Mesenchymal stem cell (in vitro differentiated cells and primary cell): ENCODE measurements at regions not wholly inside any gene's neighbourhood (a gene's known extent, or its start where the extent isn't known, plus 50 kb on each side); places are given as distances from the start of the nearest gene placed in this dataset.
"Not testable (repeated sequence)": the region's sequence is repeated elsewhere in the genome, so short reads cannot be mapped to it uniquely, and the experiment has no call there.

Experiments
- DNase-seq: peaks from one replicate; pipeline ENCODE4 v3.0.0-alpha.2; 2013
- H2AFZ ChIP-seq: one replicate; pipeline ENCODE4 v1.6.1; 2013; ENCODE audit warnings: low read depth, mild to moderate bottlenecking, control low read depth, inconsistent platforms, low read length, moderate library complexity
- H2AK5ac ChIP-seq: 2 replicates; pipeline ENCODE4 v1.6.1; 2013; ENCODE audit warnings: low read length, moderate library complexity, mild to moderate bottlenecking, inconsistent platforms; ENCODE audit not compliant: severe bottlenecking
- H2BK120ac ChIP-seq: one replicate; pipeline ENCODE4 v1.6.1; 2013; ENCODE audit warnings: low read depth, mild to moderate bottlenecking, inconsistent platforms, low read length, moderate library complexity
- H2BK12ac ChIP-seq, 2 experiments: one replicate each; pipeline ENCODE4 v1.6.1; 2013; ENCODE audit warnings: inconsistent platforms in 2 of 2, low read length in 2 of 2, mild to moderate bottlenecking in 2 of 2, moderate library complexity in 2 of 2, control low read depth in 1 of 2
- H2BK15ac ChIP-seq: one replicate; pipeline ENCODE4 v1.6.1; 2013; ENCODE audit warnings: mild to moderate bottlenecking, low read depth, inconsistent platforms; ENCODE audit not compliant: poor library complexity, severe bottlenecking
- H2BK5ac ChIP-seq: 2 replicates; pipeline ENCODE4 v1.6.1; 2013; ENCODE audit warnings: low read depth, mild to moderate bottlenecking, low read length, control low read depth, inconsistent platforms; ENCODE audit not compliant: poor library complexity, severe bottlenecking
- H3K14ac ChIP-seq, 2 experiments: one replicate each; pipeline ENCODE4 v1.6.1; 2013; ENCODE audit warnings: inconsistent platforms in 2 of 2, low read length in 2 of 2, control low read depth in 1 of 2, mild to moderate bottlenecking in 1 of 2, moderate library complexity in 1 of 2
- H3K18ac ChIP-seq, 2 experiments: one replicate each; pipeline ENCODE4 v1.6.1; 2013; ENCODE audit warnings: inconsistent platforms in 2 of 2, low read length in 2 of 2, control low read depth in 1 of 2, low read depth in 1 of 2, mild to moderate bottlenecking in 1 of 2
- H3K23ac ChIP-seq, 2 experiments: one replicate each; pipeline ENCODE4 v1.6.1; 2013; ENCODE audit warnings: inconsistent platforms in 2 of 2, low read length in 2 of 2, mild to moderate bottlenecking in 2 of 2, moderate library complexity in 2 of 2, control low read depth in 1 of 2
- H3K27ac ChIP-seq: 2 replicates; pipeline ENCODE4 v1.5.1; 2013; ENCODE audit warnings: mild to moderate bottlenecking, moderate library complexity, low read length, control low read depth, inconsistent platforms; ENCODE audit not compliant: poor library complexity, severe bottlenecking
- H3K27me3 ChIP-seq, 2 experiments: 2 replicates each; pipeline versions ENCODE4 v1.6.1 to v1.7.0; 2013; ENCODE audit warnings: low read length in 2 of 2, mild to moderate bottlenecking in 2 of 2, moderate library complexity in 2 of 2, control low read depth in 1 of 2, inconsistent platforms in 1 of 2; ENCODE audit not compliant: control insufficient read depth in 1 of 2, insufficient read depth in 1 of 2
- H3K36me3 ChIP-seq, 2 experiments: 2 replicates each; pipeline versions ENCODE4 v1.6.1 to v1.7.0; 2013; ENCODE audit warnings: low read length in 2 of 2, control low read depth in 1 of 2, inconsistent platforms in 1 of 2, low read depth in 1 of 2, mild to moderate bottlenecking in 1 of 2; ENCODE audit not compliant: insufficient read depth in 2 of 2, control insufficient read depth in 1 of 2
- H3K4ac ChIP-seq, 2 experiments: one replicate each; pipeline ENCODE4 v1.6.1; 2013; ENCODE audit warnings: inconsistent platforms in 2 of 2, low read length in 2 of 2, mild to moderate bottlenecking in 2 of 2, moderate library complexity in 2 of 2, control low read depth in 1 of 2, low read depth in 1 of 2
- H3K4me1 ChIP-seq: 2 replicates; pipeline ENCODE4 v1.6.1; 2013; ENCODE audit warnings: low read depth, low read length, control low read depth; ENCODE audit not compliant: control insufficient read depth, insufficient read depth
- H3K4me2 ChIP-seq: 2 replicates; pipeline ENCODE4 v1.6.1; 2013; ENCODE audit warnings: low read length, mild to moderate bottlenecking, inconsistent platforms; ENCODE audit not compliant: poor library complexity, severe bottlenecking
- H3K4me3 ChIP-seq, 2 experiments: 2 replicates each; pipeline versions ENCODE4 v1.5.1 to v1.7.0; 2013; ENCODE audit warnings: low read length in 2 of 2, mild to moderate bottlenecking in 2 of 2, control low read depth in 1 of 2, low read depth in 1 of 2; ENCODE audit not compliant: insufficient read depth in 1 of 2
- H3K79me1 ChIP-seq: replicated peaks from 2 replicates; pipeline ENCODE4 v1.6.1; 2013; ENCODE audit warnings: mild to moderate bottlenecking, control low read depth, low read length, inconsistent platforms; ENCODE audit not compliant: poor library complexity, severe bottlenecking
- H3K9ac ChIP-seq: 2 replicates; pipeline ENCODE4 v1.7.0; 2013; ENCODE audit warnings: mild to moderate bottlenecking, low read length, moderate library complexity
- H3K9me3 ChIP-seq: 2 replicates; pipeline ENCODE4 v1.7.0; 2013; ENCODE audit warnings: mild to moderate bottlenecking, low read length; ENCODE audit not compliant: control insufficient read depth
- H4K8ac ChIP-seq: one replicate; pipeline ENCODE4 v1.6.1; 2013; ENCODE audit warnings: inconsistent platforms, mild to moderate bottlenecking, low read length, moderate library complexity
- H4K91ac ChIP-seq: one replicate; pipeline ENCODE4 v1.6.1; 2013; ENCODE audit warnings: mild to moderate bottlenecking, low read length, inconsistent platforms
- WGBS: methylation state at CpG from one replicate; pipeline ENCODE4 v1.1.7; 2013; ENCODE audit warnings: mixed read lengths; 5-methylcytosine and 5-hydroxymethylcytosine counted together

- Histone ChIP-seq H2BK120ac (no peak overlapping the region), H2BK12ac (no peak overlapping the region), H3K4me2 (no peak overlapping the region), H3K4me1 (no peaks in the 10 kb centered on the region), H3K36me3 (no peaks in the 10 kb centered on the region), H3K9ac (no peak overlapping the region), H3K18ac (no peak overlapping the region), H3K4me3 (no peak overlapping the region), H3K14ac (no peak overlapping the region), H4K91ac (no peak overlapping the region), H2AFZ (no peak overlapping the region), H3K79me1 (no peaks in the 10 kb centered on the region), H3K27ac (no peak overlapping the region), H2BK15ac (no peak overlapping the region), H4K8ac (no peak overlapping the region), H2AK5ac (no peak overlapping the region), H3K4ac (no peak overlapping the region), H3K27me3 (no peaks in the 10 kb centered on the region), H3K9me3 (peaks cover 13% of the 10 kb centered on the region), H2BK5ac (no peak overlapping the region), H3K23ac (no peak overlapping the region)
- DNase-seq = no peak
These were observed 689.4 kb downstream of the JRKL start for GRCh38 chr11:97079244-97079643.

- Histone ChIP-seq H2BK12ac (no peak overlapping the region), H2BK120ac (no peak overlapping the region), H2AFZ (no peak overlapping the region), H3K14ac (no peak overlapping the region), H2BK5ac (no peak overlapping the region), H4K8ac (no peak overlapping the region), H3K4me3 (no peak overlapping the region), H3K27ac (no peak overlapping the region), H3K27me3 (no peaks in the 10 kb centered on the region), H4K91ac (no peak overlapping the region), H3K4me1 (no peaks in the 10 kb centered on the region), H3K79me1 (no peaks in the 10 kb centered on the region), H2BK15ac (no peak overlapping the region), H3K4ac (no peak overlapping the region), H3K9ac (no peak overlapping the region), H3K18ac (no peak overlapping the region), H3K4me2 (no peak overlapping the region), H3K9me3 (no peaks in the 10 kb centered on the region), H3K23ac (no peak overlapping the region), H3K36me3 (no peaks in the 10 kb centered on the region), H2AK5ac (no peak overlapping the region)
- DNase-seq = no peak
- WGBS = no CpG with 5 or more reads among the region's 2 CpGs
These were observed 697.6 kb downstream of the JRKL start for GRCh38 chr11:97087419-97087818.

- no peak overlapping the region for H4K8ac ChIP-seq
- no peak overlapping the region for H2BK15ac ChIP-seq
- no peaks in the 10 kb centered on the region for H3K9me3 ChIP-seq
- no peak overlapping the region for H3K14ac ChIP-seq
- H2AFZ ChIP-seq = no peak overlapping the region
- no peak overlapping the region for H2BK120ac ChIP-seq
- H2BK12ac ChIP-seq = no peak overlapping the region
- no peak overlapping the region for H2AK5ac ChIP-seq
- no peak overlapping the region for H3K4me2 ChIP-seq
- H3K4ac ChIP-seq = no peak overlapping the region
- no peak overlapping the region for H3K23ac ChIP-seq
- no peak overlapping the region for H3K4me3 ChIP-seq
- WGBS = no CpG with 5 or more reads among the region's 1 CpG
- no peaks in the 10 kb centered on the region for H3K27me3 ChIP-seq
- H3K4me1 ChIP-seq = no peaks in the 10 kb centered on the region
- H4K91ac ChIP-seq = no peak overlapping the region
- H3K79me1 ChIP-seq = no peaks in the 10 kb centered on the region
- H3K9ac ChIP-seq = no peak overlapping the region
- H3K27ac ChIP-seq = no peak overlapping the region
- H2BK5ac ChIP-seq = no peak overlapping the region
- no peaks in the 10 kb centered on the region for H3K36me3 ChIP-seq
- no peak overlapping the region for H3K18ac ChIP-seq
- DNase-seq = no peak
These were observed 703.0 kb downstream of the JRKL start for GRCh38 chr11:97092823-97093222.

GRCh38 chr11:97102180-97102579, 712.4 kb downstream of the JRKL start:
- not testable (repeated sequence) for H3K23ac ChIP-seq, H3K36me3 ChIP-seq, H3K4me2 ChIP-seq, H3K14ac ChIP-seq, H3K4ac ChIP-seq, H2AFZ ChIP-seq, H3K27me3 ChIP-seq, H2BK12ac ChIP-seq, H3K4me3 ChIP-seq, H3K27ac ChIP-seq, H3K9me3 ChIP-seq, H3K4me1 ChIP-seq, H2BK120ac ChIP-seq, H4K91ac ChIP-seq, H4K8ac ChIP-seq, H2AK5ac ChIP-seq, DNase-seq, H3K9ac ChIP-seq, H3K18ac ChIP-seq, H2BK15ac ChIP-seq, H2BK5ac ChIP-seq, H3K79me1 ChIP-seq
- 82% methylated on average over 3 of the region's 3 CpGs for WGBS
